SW 1271 (cell line): ENCODE measurements at regions not wholly inside any gene's neighbourhood (a gene's known extent, or its start where the extent isn't known, plus 50 kb on each side); places are given as distances from the start of the nearest gene placed in this dataset.
"Not testable (repeated sequence)": the region's sequence is repeated elsewhere in the genome, so short reads cannot be mapped to it uniquely, and the experiment has no call there.

ENCODE experiments used
- DNase-seq, 2 experiments: peaks; one replicate each; lab custom pipeline; 2025; lab: John Stamatoyannopoulos, UW

DNA sequence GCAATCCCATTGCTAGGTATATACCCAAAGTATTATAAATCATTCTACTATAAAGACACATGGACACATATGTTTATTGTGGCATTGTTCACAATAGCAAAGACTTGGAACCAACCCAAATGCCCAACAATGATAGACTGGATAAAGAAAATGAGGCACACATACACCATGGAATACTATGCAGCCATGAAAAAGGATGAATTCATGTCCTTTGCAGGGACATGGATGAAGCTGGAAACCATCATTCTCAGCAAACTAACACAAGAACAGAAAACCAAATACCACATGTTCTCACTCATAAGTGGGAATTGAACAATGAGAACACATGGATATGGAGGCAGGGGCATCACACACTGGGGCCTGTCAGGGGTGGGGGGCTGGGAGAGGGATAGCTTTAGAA, 249.4 kb downstream of the UBE3D start:
- not testable (repeated sequence) for DNase-seq

DNA sequence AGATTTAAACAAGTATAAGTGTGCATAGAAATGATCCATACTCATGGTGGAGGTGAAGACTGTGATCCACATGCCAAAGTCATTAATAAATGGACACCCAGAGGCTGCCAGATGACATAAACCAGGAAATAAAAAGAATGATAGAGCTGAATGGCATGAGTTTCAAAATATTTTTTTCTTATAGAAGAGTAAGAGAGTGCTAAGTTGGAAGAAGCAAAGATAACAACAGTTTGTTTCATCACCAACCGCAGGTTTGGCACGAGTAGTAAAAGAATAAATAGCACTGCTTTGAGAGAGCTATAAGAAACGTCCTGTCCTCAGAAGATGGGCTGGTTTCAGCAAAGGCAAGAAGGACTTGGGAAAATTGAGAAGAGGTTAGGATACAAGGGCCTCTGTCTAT, 246.9 kb downstream of the UBE3D start:
- no peak for DNase-seq

DNA sequence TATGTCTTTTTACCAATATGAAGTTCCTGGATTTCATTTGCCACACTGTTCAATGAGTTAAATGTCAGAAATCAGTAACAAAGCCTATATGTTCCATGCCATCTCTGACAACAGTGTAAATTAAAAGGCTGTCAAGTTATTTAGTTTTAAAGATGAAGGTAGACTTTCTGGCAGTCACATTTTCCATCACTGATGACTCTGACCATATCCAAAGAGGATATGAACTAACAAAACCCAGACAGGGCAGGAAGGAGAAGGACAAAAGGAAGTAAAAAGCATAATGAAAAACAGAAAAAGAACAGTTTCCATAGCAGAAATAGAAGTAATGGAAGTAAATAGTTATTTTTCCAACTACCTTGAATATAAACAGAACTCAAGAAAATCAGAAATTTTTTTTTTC, 242.3 kb downstream of the UBE3D start:
- DNase-seq: no peak

DNA sequence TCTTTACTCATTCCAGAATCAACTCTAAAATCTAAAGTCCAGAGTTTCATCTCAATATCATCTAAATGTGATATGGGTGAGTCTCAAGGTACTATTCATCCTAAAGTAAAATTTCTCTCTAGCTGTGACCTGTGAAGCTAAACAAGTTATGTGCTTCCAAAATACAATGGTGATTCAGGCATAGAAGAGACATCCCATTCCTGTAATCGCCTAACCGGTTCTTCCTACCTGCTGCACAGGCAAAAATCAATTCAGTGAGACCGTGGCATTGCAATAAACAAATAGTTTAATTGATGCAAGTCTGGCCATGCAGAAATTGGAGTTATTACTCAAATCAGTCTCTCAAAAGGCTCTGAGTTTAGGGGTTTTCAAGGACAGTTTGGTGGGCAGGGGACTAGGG, 232.8 kb downstream of the UBE3D start:
- DNase-seq: no peak

- DNase-seq: no peak
Observed at GRCh38 chr6:82833481-82833880, 232.2 kb downstream of the UBE3D start.

DNA sequence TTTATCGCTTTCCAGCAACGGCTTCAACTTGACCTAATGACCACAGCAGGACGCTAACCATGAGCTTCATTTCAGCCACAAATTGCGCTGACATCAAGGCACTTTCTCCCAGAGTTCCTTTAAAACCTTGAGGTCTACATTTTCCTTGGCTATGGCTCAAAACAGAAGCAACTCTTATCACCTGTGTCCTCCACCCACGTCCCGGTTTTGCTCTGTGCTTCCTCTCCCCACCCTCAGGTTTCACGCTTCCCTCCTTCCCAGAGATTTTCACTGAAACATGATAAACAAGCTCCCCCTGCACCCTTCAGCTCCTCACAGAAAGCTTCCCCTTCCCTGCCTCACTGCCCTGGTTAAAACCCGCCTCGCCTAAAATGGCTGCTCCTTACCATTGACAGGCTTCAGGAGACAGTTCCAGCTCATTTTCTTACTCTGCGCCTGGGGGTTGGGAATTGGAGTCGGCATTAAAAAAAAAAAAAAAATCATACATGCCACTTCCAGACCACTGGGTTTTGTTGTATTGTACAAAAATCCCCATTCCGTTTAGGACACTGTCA, 229.5 kb downstream of the UBE3D start:
- DNase-seq: no peak

GRCh38 chr6:82840571-82840970, 225.1 kb downstream of the UBE3D start:
- no peak for DNase-seq

GRCh38 chr6:82841309-82841708, 224.3 kb downstream of the UBE3D start:
- DNase-seq: no peak
